ENCODE measurements at regions not wholly inside any gene's neighbourhood (a gene's known extent, or its start where the extent isn't known, plus 50 kb on each side); places are given as distances from the start of the nearest gene placed in this dataset.
A peak's percentile ranks its signal among the peaks of the same experiment; 100 is the strongest.
"Not testable (repeated sequence)": the region's sequence is repeated elsewhere in the genome, so short reads cannot be mapped to it uniquely, and the experiment has no call there.

DNA sequence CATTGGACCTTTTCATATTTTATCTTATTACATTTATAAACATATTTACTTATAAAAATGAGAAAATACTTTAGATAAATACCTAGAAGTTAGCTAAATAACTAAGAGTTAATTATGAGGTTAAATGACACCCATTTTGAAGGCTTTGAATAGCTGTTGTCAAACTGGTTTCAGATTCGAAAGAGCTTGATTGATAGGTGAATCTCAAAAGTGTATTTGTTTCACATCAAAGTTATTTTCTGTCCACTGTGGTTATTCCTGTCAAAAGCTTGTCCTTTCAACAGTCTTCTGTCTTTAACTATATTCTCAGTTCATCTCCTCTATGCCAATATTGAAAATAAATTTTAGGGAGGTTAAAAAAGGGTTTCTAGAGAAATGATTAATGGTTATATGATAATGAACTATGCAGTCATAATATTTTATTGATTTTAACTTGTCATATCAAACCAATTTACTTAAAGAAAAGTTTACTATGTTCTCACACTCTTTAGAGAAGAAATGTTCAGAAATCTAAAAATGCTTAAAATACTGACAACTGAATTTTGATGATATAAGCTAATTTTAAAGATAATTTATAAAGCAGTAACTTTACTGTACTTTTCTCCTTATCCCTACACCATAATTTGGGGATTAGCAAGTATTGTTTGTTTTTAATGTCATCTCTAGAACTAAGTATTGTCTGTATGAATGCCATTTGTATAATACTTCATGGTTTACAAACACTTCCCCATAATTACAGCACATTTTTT lies 72.0 kb upstream of the FOXP2 start:
- TF ChIP-seq CTCF (conservative IDR thresholded peaks at IDR 0.05), result no peak

GRCh38 chr7:114341648-114342047 lies 73.0 kb upstream of the FOXP2 start:
- no peak for TF ChIP-seq CTCF (conservative IDR thresholded peaks at IDR 0.05)
- no peak overlapping the region for H3K27ac ChIP-seq

More for the DNA sequence above, 72.0 kb upstream of the FOXP2 start:
- H3K27ac ChIP-seq, result no peak overlapping the region

DNA sequence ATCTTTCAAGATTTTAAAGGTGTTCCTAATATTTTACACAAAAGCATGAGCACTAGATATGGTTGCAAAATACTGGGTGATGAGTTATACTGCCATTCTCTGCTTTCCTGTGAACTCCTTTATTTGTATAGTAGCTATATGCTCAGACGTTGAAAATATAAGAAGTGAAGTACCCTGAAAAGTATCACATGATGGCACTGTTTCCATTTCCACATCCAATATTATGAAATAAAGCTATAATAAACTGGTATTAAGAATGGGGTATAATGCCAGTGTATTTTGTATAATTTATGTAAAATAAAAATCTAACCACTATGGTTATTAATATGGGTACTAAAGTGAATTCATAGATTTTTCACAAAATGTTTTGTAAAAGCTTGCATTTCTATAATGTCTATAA lies 79.6 kb upstream of the FOXP2 start:
- no peak for TF ChIP-seq CTCF (conservative IDR thresholded peaks at IDR 0.05)
- no peak overlapping the region for H3K27ac ChIP-seq

DNA sequence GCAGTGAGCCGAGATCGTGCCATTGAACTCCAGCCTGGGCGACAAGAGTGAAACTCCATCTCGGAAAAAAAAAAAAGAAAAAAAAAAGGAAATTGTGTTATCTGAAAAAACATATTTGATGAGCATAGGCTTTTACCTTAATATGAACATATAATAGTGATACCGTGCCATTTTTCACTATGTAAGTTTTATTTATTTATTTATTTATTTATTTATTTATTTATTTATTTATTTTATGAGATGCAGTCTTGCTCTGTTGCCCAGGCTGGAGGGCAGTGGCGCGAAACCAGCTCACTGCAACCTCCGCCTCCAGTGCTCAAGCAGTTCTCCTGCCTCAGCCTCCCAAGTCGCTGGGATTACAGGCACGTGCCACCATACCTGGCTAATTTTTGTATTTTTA lies 85.2 kb upstream of the FOXP2 start:
- H3K27ac ChIP-seq, result not testable (repeated sequence)

- no peak overlapping the region for H3K27ac ChIP-seq
- no peak for TF ChIP-seq CTCF (conservative IDR thresholded peaks at IDR 0.05)
Measured at GRCh38 chr7:114317450-114318098, 97.0 kb upstream of the FOXP2 start.

GRCh38 chr7:114312649-114313048 lies 102.0 kb upstream of the FOXP2 start:
- no peak for TF ChIP-seq CTCF (conservative IDR thresholded peaks at IDR 0.05)
- no peak overlapping the region for H3K27ac ChIP-seq

- TF ChIP-seq CTCF (conservative IDR thresholded peaks at IDR 0.05), result peak; percentile 48
- H3K27ac ChIP-seq, result no peak overlapping the region
Measured at GRCh38 chr7:114310345-114311110, 104.1 kb upstream of the FOXP2 start.
